ENCODE measurements at regions not wholly inside any gene's neighbourhood (a gene's known extent, or its start where the extent isn't known, plus 50 kb on each side); places are given as distances from the start of the nearest gene placed in this dataset.

- no peaks in the 10 kb centered on the region for H3K36me3 ChIP-seq
- no peak overlapping the region for H3K4me3 ChIP-seq (ENCODE audit: low read depth in 1 of 2, low read length in 1 of 2)
- no peak overlapping the region for H3K27ac ChIP-seq
- TF ChIP-seq, protein P1, sequence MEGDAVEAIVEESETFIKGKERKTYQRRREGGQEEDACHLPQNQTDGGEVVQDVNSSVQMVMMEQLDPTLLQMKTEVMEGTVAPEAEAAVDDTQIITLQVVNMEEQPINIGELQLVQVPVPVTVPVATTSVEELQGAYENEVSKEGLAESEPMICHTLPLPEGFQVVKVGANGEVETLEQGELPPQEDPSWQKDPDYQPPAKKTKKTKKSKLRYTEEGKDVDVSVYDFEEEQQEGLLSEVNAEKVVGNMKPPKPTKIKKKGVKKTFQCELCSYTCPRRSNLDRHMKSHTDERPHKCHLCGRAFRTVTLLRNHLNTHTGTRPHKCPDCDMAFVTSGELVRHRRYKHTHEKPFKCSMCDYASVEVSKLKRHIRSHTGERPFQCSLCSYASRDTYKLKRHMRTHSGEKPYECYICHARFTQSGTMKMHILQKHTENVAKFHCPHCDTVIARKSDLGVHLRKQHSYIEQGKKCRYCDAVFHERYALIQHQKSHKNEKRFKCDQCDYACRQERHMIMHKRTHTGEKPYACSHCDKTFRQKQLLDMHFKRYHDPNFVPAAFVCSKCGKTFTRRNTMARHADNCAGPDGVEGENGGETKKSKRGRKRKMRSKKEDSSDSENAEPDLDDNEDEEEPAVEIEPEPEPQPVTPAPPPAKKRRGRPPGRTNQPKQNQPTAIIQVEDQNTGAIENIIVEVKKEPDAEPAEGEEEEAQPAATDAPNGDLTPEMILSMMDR (IDR thresholded peaks at IDR 0.05) = no peak
- H3K27me3 ChIP-seq = peaks cover 13% of the 10 kb centered on the region
- no peaks in the 10 kb centered on the region for H3K4me1 ChIP-seq (ENCODE audit: control insufficient read depth in 1 of 2, insufficient read depth in 1 of 2, low read depth in 1 of 2, low read length in 1 of 2)
- no peaks in the 10 kb centered on the region for H3K9me3 ChIP-seq
Measured at GRCh38 chr20:51188941-51189340, 166.0 kb upstream of the KCNG1 start.

- TF ChIP-seq, protein P1 (IDR thresholded peaks at IDR 0.05) = no peak
- no peaks in the 10 kb centered on the region for H3K4me1 ChIP-seq (ENCODE audit: control insufficient read depth in 1 of 2, insufficient read depth in 1 of 2, low read depth in 1 of 2, low read length in 1 of 2)
- no peaks in the 10 kb centered on the region for H3K9me3 ChIP-seq
- peaks cover 13% of the 10 kb centered on the region for H3K27me3 ChIP-seq
- H3K36me3 ChIP-seq = no peaks in the 10 kb centered on the region
- H3K27ac ChIP-seq = no peak overlapping the region
- H3K4me3 ChIP-seq (ENCODE audit: low read depth in 1 of 2, low read length in 1 of 2) = no peak overlapping the region
Measured at GRCh38 chr20:51187261-51187660, 164.4 kb upstream of the KCNG1 start.

DNA sequence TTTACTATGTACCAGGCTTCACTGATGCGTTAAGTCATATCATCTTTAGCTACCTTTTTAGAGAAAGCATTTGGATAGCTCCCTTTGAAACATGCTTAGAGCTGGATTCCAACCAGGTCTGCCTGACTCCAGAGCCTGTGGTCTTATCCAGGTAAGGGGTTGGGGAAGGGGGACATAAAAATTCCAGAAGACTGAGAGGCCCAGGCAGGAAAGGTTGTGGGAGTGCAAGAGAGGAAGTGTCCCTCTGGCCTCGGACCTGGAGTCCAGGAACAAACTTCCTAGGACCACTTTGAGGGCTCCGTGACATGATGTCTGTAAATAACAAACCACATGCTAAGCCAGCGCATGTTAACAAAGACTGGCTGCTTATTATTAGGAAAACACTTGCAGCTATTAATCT is 163.0 kb upstream of the KCNG1 start:
- Histone ChIP-seq H3K27ac (no peak overlapping the region), H3K27me3 (peaks cover 25% of the 10 kb centered on the region), H3K4me1 (ENCODE audit: control insufficient read depth in 1 of 2, insufficient read depth in 1 of 2, low read depth in 1 of 2, low read length in 1 of 2) (no peaks in the 10 kb centered on the region), H3K36me3 (no peaks in the 10 kb centered on the region), H3K4me3 (ENCODE audit: low read depth in 1 of 2, low read length in 1 of 2) (no peak overlapping the region), H3K9me3 (no peaks in the 10 kb centered on the region)
- TF ChIP-seq, protein P1 (IDR thresholded peaks at IDR 0.05) = no peak

DNA sequence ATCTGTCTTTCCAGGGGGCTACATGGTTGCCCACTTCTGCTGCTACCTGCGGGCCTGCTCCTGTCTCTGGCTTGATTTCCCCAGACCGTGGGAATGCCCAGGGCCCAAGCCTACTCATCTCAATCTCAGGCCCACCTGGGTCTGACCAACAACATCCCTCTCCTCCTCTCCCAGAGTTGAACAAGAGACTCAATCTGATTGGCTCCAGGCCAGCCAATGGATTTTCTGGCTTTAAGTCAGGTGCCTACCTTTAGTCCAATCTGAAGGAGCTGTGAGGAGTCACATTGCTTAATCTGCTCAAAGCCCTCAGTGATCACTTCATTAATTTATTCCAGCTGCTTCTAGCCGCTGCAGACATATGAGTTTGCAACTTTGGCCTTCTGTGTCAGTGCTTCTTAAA is 162.4 kb upstream of the KCNG1 start:
- Histone ChIP-seq H3K36me3 (no peaks in the 10 kb centered on the region), H3K27ac (no peak overlapping the region), H3K27me3 (peaks cover 25% of the 10 kb centered on the region), H3K4me1 (ENCODE audit: control insufficient read depth in 1 of 2, insufficient read depth in 1 of 2, low read depth in 1 of 2, low read length in 1 of 2) (no peaks in the 10 kb centered on the region), H3K4me3 (ENCODE audit: low read depth in 1 of 2, low read length in 1 of 2) (no peak overlapping the region), H3K9me3 (no peaks in the 10 kb centered on the region)
- TF ChIP-seq, protein P1 (IDR thresholded peaks at IDR 0.05) = no peak

DNA sequence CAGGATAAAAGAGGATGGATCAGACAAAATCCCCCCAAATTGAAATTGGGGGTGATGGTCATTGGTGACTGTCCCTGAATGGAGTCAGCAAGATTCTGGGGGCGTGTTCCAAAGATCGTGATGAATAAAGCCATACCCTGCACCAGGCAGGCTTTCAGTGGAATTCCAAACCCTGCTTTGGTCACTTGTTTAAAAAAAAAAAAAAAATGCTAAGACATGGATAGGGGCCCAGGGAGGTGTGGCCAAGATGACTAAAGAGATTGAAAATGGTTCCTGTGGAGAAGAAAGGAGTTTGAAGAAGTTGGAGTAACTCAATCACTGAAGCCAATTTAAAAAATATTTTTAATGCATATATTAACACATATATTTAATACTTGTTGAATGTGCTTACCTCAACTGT is 161.4 kb upstream of the KCNG1 start:
- Histone ChIP-seq H3K27ac (no peak overlapping the region), H3K9me3 (no peaks in the 10 kb centered on the region), H3K27me3 (peaks cover 30% of the 10 kb centered on the region), H3K4me1 (ENCODE audit: control insufficient read depth in 1 of 2, insufficient read depth in 1 of 2, low read depth in 1 of 2, low read length in 1 of 2) (no peaks in the 10 kb centered on the region), H3K4me3 (ENCODE audit: low read depth in 1 of 2, low read length in 1 of 2) (no peak overlapping the region), H3K36me3 (no peaks in the 10 kb centered on the region)
- TF ChIP-seq, protein P1 (IDR thresholded peaks at IDR 0.05) = no peak

GRCh38 chr20:51183451-51183850 is 160.5 kb upstream of the KCNG1 start:
- H3K36me3 ChIP-seq = no peaks in the 10 kb centered on the region
- H3K27me3 ChIP-seq = peaks cover 37% of the 10 kb centered on the region
- no peaks in the 10 kb centered on the region for H3K9me3 ChIP-seq
- no peak overlapping the region for H3K27ac ChIP-seq
- TF ChIP-seq, protein P1 (IDR thresholded peaks at IDR 0.05) = no peak
- no peaks in the 10 kb centered on the region for H3K4me1 ChIP-seq (ENCODE audit: control insufficient read depth in 1 of 2, insufficient read depth in 1 of 2, low read depth in 1 of 2, low read length in 1 of 2)
- H3K4me3 ChIP-seq (ENCODE audit: low read depth in 1 of 2, low read length in 1 of 2) = no peak overlapping the region

All from neutrophil (primary cell).